ENCODE measurements at regions not wholly inside any gene's neighbourhood (a gene's known extent, or its start where the extent isn't known, plus 50 kb on each side); places are given as distances from the start of the nearest gene placed in this dataset.
"Not testable (repeated sequence)": the region's sequence is repeated elsewhere in the genome, so short reads cannot be mapped to it uniquely, and the experiment has no call there.

DNA sequence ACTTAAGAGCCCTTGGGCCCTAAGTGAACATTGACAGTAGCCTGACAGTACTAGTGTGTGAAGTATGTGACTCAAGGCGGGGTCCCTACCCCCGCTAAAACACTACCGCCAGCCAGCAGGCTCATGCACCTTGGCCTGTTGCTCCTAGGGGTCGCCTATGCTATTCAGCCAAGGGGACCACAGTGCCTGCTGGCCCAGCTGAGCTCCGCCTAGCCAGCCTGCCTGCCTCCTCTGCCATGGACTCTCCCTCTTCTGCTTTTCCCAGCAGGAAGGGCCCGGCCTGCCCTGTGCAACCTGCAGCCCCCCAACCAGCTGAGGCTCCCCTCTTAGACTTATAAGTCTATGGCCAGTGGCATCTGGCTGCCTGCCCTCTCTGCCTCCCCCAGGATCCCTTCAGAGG, 193.1 kb downstream of the MSX2 start:
- ATAC-seq, H3K27me3 Mint-ChIP-seq: not testable (repeated sequence)

GRCh38 chr5:174916924-174917323, 192.5 kb downstream of the MSX2 start:
- not testable (repeated sequence) for H3K4me1 Mint-ChIP-seq; ATAC-seq; H3K4me3 Mint-ChIP-seq; H3K27ac Mint-ChIP-seq; H3K36me3 Mint-ChIP-seq (ENCODE audit: low read depth); H3K9me3 Mint-ChIP-seq; DNase-seq; H3K27me3 Mint-ChIP-seq

More for the DNA sequence above, 193.1 kb downstream of the MSX2 start:
- H3K27ac Mint-ChIP-seq; H3K36me3 Mint-ChIP-seq (ENCODE audit: low read depth); DNase-seq; H3K4me3 Mint-ChIP-seq; H3K9me3 Mint-ChIP-seq; H3K4me1 Mint-ChIP-seq: not testable (repeated sequence)

GRCh38 chr5:174916227-174916626, 191.8 kb downstream of the MSX2 start:
- H3K27me3 Mint-ChIP-seq, result peaks cover 9% of the 10 kb centered on the region
- ATAC-seq (no peak), DNase-seq (no peak)
- H3K9me3 Mint-ChIP-seq, result no peaks in the 10 kb centered on the region
- no peaks in the 10 kb centered on the region for H3K36me3 Mint-ChIP-seq (ENCODE audit: low read depth)
- H3K4me3 Mint-ChIP-seq, result no peak overlapping the region
- H3K27ac Mint-ChIP-seq, result no peak overlapping the region
- H3K4me1 Mint-ChIP-seq, result peaks cover 2% of the 10 kb centered on the region

DNA sequence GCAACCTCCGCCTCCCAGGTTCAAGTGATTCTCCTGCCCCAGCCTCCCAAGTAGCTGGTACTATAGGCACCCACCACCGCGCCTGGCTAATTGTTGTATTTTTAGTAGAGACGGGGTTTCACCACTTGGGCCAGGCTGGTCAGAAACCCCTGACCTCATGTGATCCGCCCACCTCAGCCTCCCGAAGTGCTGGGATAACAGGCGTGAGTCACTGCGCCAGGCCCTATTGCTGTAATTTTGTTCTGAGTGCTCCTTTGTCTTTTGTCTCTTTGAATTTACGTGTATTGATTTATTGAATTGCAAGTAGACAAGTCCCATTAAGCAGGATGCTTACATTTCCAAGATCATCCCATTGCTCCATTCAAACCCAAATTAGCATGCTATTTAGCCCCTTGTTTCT, 186.7 kb downstream of the MSX2 start:
- DNase-seq, result no peak
- H3K4me3 Mint-ChIP-seq, result no peak overlapping the region
- no peak for ATAC-seq
- no peaks in the 10 kb centered on the region for H3K4me1 Mint-ChIP-seq
- no peak overlapping the region for H3K27ac Mint-ChIP-seq
- no peaks in the 10 kb centered on the region for H3K9me3 Mint-ChIP-seq
- peaks cover 32% of the 10 kb centered on the region for H3K27me3 Mint-ChIP-seq
- H3K36me3 Mint-ChIP-seq (ENCODE audit: low read depth), result no peaks in the 10 kb centered on the region

- Mint-ChIP-seq H3K9me3 (no peaks in the 10 kb centered on the region), H3K27ac (no peak overlapping the region), H3K27me3 (peaks cover 37% of the 10 kb centered on the region), H3K36me3 (ENCODE audit: low read depth) (no peaks in the 10 kb centered on the region), H3K4me1 (no peaks in the 10 kb centered on the region), H3K4me3 (no peak overlapping the region)
- ATAC-seq (peak; percentile 84), DNase-seq (peak; percentile 63)
These were observed 185.9 kb downstream of the MSX2 start for GRCh38 chr5:174910245-174910737.

DNA sequence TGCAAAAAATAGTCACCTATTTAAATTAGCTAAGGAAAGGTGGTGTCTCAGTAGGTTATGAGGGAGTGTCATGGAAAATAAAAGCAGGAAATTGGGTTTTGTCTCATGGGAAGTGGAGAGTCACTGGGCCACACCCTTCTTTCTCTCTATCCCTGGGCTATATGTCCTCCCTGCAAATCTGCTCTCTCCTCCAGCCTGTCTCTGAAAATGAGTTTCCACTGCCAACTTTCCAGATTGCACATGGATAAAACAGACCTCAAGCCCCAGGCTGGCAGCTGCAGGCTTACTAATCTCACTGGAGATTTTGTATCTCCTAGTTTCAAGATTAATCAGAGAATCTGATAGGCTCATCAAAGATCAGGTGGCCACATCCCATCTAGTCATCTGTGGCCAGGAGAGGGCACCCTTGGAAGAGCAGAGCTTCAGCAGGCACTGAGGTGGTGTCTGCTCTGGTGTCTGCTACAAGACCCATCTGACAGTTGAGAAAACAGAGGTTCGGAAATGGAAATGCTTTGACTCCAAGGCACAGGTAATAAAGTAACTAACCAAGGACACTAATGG, 178.9 kb downstream of the MSX2 start:
- DNase-seq (no peak), ATAC-seq (peak; percentile 33)
- H3K4me1 Mint-ChIP-seq, result no peaks in the 10 kb centered on the region
- no peak overlapping the region for H3K27ac Mint-ChIP-seq
- no peaks in the 10 kb centered on the region for H3K9me3 Mint-ChIP-seq
- no peak overlapping the region for H3K4me3 Mint-ChIP-seq
- no peaks in the 10 kb centered on the region for H3K36me3 Mint-ChIP-seq (ENCODE audit: low read depth)
- peaks cover 26% of the 10 kb centered on the region for H3K27me3 Mint-ChIP-seq

DNA sequence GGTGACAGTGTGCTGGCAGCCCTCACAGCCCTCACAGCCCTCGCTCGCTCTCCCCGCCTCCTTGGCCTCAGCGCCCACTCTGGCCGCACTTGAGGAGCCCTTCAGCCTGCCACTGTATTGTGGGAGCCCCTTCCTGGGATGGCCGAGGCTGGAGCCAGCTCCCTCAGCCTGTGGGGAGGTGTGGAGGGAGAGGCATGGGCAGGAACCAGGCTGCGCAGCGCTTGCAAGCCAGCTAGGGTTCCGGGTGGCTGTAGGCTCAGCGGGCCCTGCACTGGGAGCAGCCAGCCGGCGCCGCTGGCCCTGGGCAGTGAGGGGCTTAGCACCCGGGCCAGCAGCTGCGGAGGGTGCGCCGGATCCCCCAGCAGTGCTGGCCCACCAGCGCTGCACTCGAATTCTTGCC, 177.0 kb downstream of the MSX2 start:
- Mint-ChIP-seq H3K4me3 (no peak overlapping the region), H3K9me3 (no peaks in the 10 kb centered on the region), H3K27me3 (peaks cover 17% of the 10 kb centered on the region), H3K4me1 (no peaks in the 10 kb centered on the region), H3K27ac (no peak overlapping the region), H3K36me3 (ENCODE audit: low read depth) (no peaks in the 10 kb centered on the region)
- DNase-seq (no peak), ATAC-seq (no peak)

- no peak for DNase-seq
- no peaks in the 10 kb centered on the region for H3K9me3 Mint-ChIP-seq
- H3K36me3 Mint-ChIP-seq (ENCODE audit: low read depth), result no peaks in the 10 kb centered on the region
- no peak overlapping the region for H3K27ac Mint-ChIP-seq
- no peak overlapping the region for H3K4me3 Mint-ChIP-seq
- no peaks in the 10 kb centered on the region for H3K4me1 Mint-ChIP-seq
- peaks cover 10% of the 10 kb centered on the region for H3K27me3 Mint-ChIP-seq
- no peak for ATAC-seq
These were observed 176.0 kb downstream of the MSX2 start for GRCh38 chr5:174900240-174900865.

DNA sequence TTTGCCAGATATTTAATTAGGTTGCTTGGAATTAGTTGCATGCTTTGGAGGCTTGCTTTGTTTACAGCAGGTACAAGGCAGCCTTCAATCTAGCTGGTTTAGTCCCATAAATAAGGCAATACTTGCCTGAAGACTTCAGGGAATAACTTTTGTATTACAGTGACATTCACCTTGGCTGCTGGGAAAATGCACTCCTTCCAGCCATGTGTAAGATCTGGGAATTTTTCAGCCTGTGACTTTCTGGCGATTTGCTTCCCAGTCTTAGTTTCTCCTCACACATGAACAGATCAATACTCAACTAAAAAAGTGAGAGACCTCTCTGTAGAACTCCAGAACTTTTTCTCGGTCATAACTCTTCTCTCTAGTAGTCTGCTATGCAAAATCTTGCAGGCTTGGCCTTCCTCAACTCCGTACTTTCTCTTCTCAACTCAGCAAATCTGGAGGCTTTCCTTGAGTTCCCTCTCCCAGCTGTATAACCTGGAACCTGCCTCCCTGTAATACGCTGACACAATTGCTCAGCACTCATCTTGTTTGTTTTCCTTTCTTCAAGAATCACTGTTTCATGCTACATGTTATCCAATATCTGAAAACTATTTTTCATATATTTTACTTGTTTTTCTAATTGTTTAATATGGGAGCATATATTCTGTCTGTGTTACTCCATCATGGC, 173.0 kb downstream of the MSX2 start:
- no peak for ATAC-seq
- H3K4me3 Mint-ChIP-seq, result no peak overlapping the region
- no peak overlapping the region for H3K27ac Mint-ChIP-seq
- H3K4me1 Mint-ChIP-seq, result no peaks in the 10 kb centered on the region
- peaks cover 3% of the 10 kb centered on the region for H3K9me3 Mint-ChIP-seq
- peaks cover 5% of the 10 kb centered on the region for H3K27me3 Mint-ChIP-seq
- H3K36me3 Mint-ChIP-seq (ENCODE audit: low read depth), result no peaks in the 10 kb centered on the region
- DNase-seq, result no peak

GRCh38 chr5:174895360-174895759, 171.0 kb downstream of the MSX2 start:
- Mint-ChIP-seq H3K27ac (no peak overlapping the region), H3K27me3 (peaks cover 10% of the 10 kb centered on the region), H3K4me1 (no peaks in the 10 kb centered on the region), H3K4me3 (no peak overlapping the region), H3K9me3 (peaks cover 10% of the 10 kb centered on the region), H3K36me3 (ENCODE audit: low read depth) (no peaks in the 10 kb centered on the region)
- ATAC-seq (no peak), DNase-seq (no peak)

DNA sequence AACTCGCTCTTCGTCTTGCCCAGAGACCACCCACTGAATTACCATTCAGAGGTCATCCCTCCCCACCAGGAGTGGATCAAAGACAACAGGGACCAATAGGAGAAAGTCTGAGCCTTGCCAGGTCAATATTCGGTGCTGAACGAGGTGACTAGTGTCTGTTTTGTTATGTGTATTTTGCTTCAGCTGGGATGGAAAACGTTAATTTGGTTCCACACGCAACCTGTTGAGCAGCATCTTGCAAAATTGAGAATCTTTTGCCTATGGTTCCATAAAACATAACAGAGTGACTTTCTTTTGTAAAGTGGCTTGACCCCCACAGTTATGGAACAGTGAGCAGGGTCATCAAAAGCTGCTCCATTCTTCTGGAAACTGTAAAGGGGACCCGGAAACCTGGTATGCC, 168.4 kb downstream of the MSX2 start:
- H3K36me3 Mint-ChIP-seq (ENCODE audit: low read depth), result no peaks in the 10 kb centered on the region
- peaks cover 10% of the 10 kb centered on the region for H3K9me3 Mint-ChIP-seq
- H3K4me1 Mint-ChIP-seq, result no peaks in the 10 kb centered on the region
- ATAC-seq (no peak), DNase-seq (no peak)
- H3K27me3 Mint-ChIP-seq, result peaks cover 14% of the 10 kb centered on the region
- no peak overlapping the region for H3K27ac Mint-ChIP-seq
- no peak overlapping the region for H3K4me3 Mint-ChIP-seq

- peaks cover 19% of the 10 kb centered on the region for H3K9me3 Mint-ChIP-seq
- H3K27me3 Mint-ChIP-seq; H3K27ac Mint-ChIP-seq; ATAC-seq; DNase-seq; H3K4me3 Mint-ChIP-seq; H3K36me3 Mint-ChIP-seq (ENCODE audit: low read depth); H3K4me1 Mint-ChIP-seq: not testable (repeated sequence)
These were observed 156.2 kb downstream of the MSX2 start for GRCh38 chr5:174880412-174881200.

- ATAC-seq, result no peak
- Mint-ChIP-seq H3K4me3 (no peak overlapping the region), H3K27ac (no peak overlapping the region), H3K36me3 (ENCODE audit: low read depth) (no peaks in the 10 kb centered on the region), H3K4me1 (no peaks in the 10 kb centered on the region), H3K27me3 (no peaks in the 10 kb centered on the region), H3K9me3 (peaks cover 11% of the 10 kb centered on the region)
- DNase-seq, result no peak
These were observed 153.6 kb downstream of the MSX2 start for GRCh38 chr5:174877987-174878386.

GRCh38 chr5:174872271-174872670, 147.9 kb downstream of the MSX2 start:
- Mint-ChIP-seq H3K36me3 (ENCODE audit: low read depth) (no peaks in the 10 kb centered on the region), H3K9me3 (peaks cover 8% of the 10 kb centered on the region), H3K4me3 (no peak overlapping the region), H3K27me3 (peaks cover 15% of the 10 kb centered on the region), H3K27ac (no peak overlapping the region), H3K4me1 (no peaks in the 10 kb centered on the region)
- no peak for ATAC-seq
- no peak for DNase-seq

- no peak for ATAC-seq
These were observed 127.8 kb downstream of the MSX2 start for GRCh38 chr5:174852143-174852542.

More at GRCh38 chr5:174852143-174852542, 127.8 kb downstream of the MSX2 start:
- Mint-ChIP-seq H3K27me3 (no peaks in the 10 kb centered on the region), H3K4me3 (no peak overlapping the region), H3K4me1 (no peaks in the 10 kb centered on the region), H3K36me3 (ENCODE audit: low read depth) (no peaks in the 10 kb centered on the region), H3K9me3 (no peaks in the 10 kb centered on the region), H3K27ac (no peak overlapping the region)
- DNase-seq, result no peak
